ENCODE measurements at regions not wholly inside any gene's neighbourhood (a gene's known extent, or its start where the extent isn't known, plus 50 kb on each side); places are given as distances from the start of the nearest gene placed in this dataset.

- no peaks in the 10 kb centered on the region for H3K36me3 ChIP-seq
- no peaks in the 10 kb centered on the region for H3K9me3 ChIP-seq
- H3K27ac ChIP-seq: peak overlapping the region; percentile 55 to 72
- no peak overlapping the region for H3K4me3 ChIP-seq
- intact Hi-C loops (cut with DNase I; ENCODE audit: low total_unique reads): no loop called here
- no peak for TF ChIP-seq POLR2A (IDR thresholded peaks at IDR 0.05)
- TF ChIP-seq CTCF (IDR thresholded peaks at IDR 0.05): no peak
- H3K4me1 ChIP-seq: no peaks in the 10 kb centered on the region
- H3K27me3 ChIP-seq: no peaks in the 10 kb centered on the region
- peak; percentile 58 to 72 for DNase-seq
Measured at GRCh38 chr5:124371111-124371706, 375.2 kb downstream of the ZNF608 start.

GRCh38 chr5:124370601-124371000 is 375.8 kb downstream of the ZNF608 start:
- no peak overlapping the region for H3K4me3 ChIP-seq
- no peak for DNase-seq
- intact Hi-C loops (cut with DNase I; ENCODE audit: low total_unique reads): no loop called here
- H3K27me3 ChIP-seq: no peaks in the 10 kb centered on the region
- TF ChIP-seq CTCF (IDR thresholded peaks at IDR 0.05) (no peak), POLR2A (IDR thresholded peaks at IDR 0.05) (no peak)
- H3K4me1 ChIP-seq: no peaks in the 10 kb centered on the region
- H3K27ac ChIP-seq: no peak overlapping the region
- H3K36me3 ChIP-seq: no peaks in the 10 kb centered on the region
- no peaks in the 10 kb centered on the region for H3K9me3 ChIP-seq

GRCh38 chr5:124365361-124365801 is 381.1 kb downstream of the ZNF608 start:
- DNase-seq: no peak
- no peaks in the 10 kb centered on the region for H3K36me3 ChIP-seq
- intact Hi-C loops (cut with DNase I; ENCODE audit: low total_unique reads): no loop called here
- TF ChIP-seq CTCF (IDR thresholded peaks at IDR 0.05) (no peak), POLR2A (IDR thresholded peaks at IDR 0.05) (no peak)
- no peak overlapping the region for H3K4me3 ChIP-seq
- H3K27ac ChIP-seq: no peak overlapping the region
- H3K9me3 ChIP-seq: no peaks in the 10 kb centered on the region
- H3K4me1 ChIP-seq: no peaks in the 10 kb centered on the region
- H3K27me3 ChIP-seq: no peaks in the 10 kb centered on the region

GRCh38 chr5:124355928-124356327 is 390.5 kb downstream of the ZNF608 start:
- DNase-seq: no peak
- Histone ChIP-seq H3K4me1 (no peaks in the 10 kb centered on the region), H3K36me3 (no peaks in the 10 kb centered on the region), H3K27me3 (no peaks in the 10 kb centered on the region), H3K9me3 (no peaks in the 10 kb centered on the region), H3K4me3 (no peak overlapping the region), H3K27ac (no peak overlapping the region)
- TF ChIP-seq POLR2A (IDR thresholded peaks at IDR 0.05): no peak
- TF ChIP-seq CTCF (IDR thresholded peaks at IDR 0.05): no peak
- intact Hi-C loops (cut with DNase I; ENCODE audit: low total_unique reads): no loop called here

- Histone ChIP-seq H3K9me3 (no peaks in the 10 kb centered on the region), H3K36me3 (no peaks in the 10 kb centered on the region), H3K4me1 (no peaks in the 10 kb centered on the region), H3K4me3 (no peak overlapping the region), H3K27ac (no peak overlapping the region), H3K27me3 (no peaks in the 10 kb centered on the region)
- TF ChIP-seq POLR2A (IDR thresholded peaks at IDR 0.05) (no peak), CTCF (IDR thresholded peaks at IDR 0.05) (no peak)
- DNase-seq: no peak
- intact Hi-C loops (cut with DNase I; ENCODE audit: low total_unique reads): no loop called here
Measured at GRCh38 chr5:124353016-124353415, 393.4 kb downstream of the ZNF608 start.

Data from uterus (tissue), 3 donors.